Kidney epithelial cell (primary cell): ENCODE measurements at regions not wholly inside any gene's neighbourhood (a gene's known extent, or its start where the extent isn't known, plus 50 kb on each side); places are given as distances from the start of the nearest gene placed in this dataset.

Experiments used
- DNase-seq: peaks from one replicate; pipeline ENCODE4 v3.0.0-alpha.2; 2010; ENCODE audit warnings: low read depth
- H3K27me3 ChIP-seq: 2 replicates; pipeline ENCODE4 v1.6.0; 2011; ENCODE audit warnings: low read length; ENCODE audit not compliant: control insufficient read depth, insufficient read depth
- H3K36me3 ChIP-seq: 2 replicates; pipeline ENCODE4 v1.5.1; 2011; ENCODE audit warnings: low read length; ENCODE audit not compliant: control insufficient read depth, insufficient read depth
- H3K4me3 ChIP-seq: 2 replicates; pipeline ENCODE4 v1.5.1; 2011; ENCODE audit warnings: low read depth, mild to moderate bottlenecking, control low read depth, low read length
- CTCF ChIP-seq: IDR thresholded peaks from 2 replicates; pipeline ENCODE4 v1.5.1; 2011; ENCODE audit warnings: mild to moderate bottlenecking, moderate library complexity, low read length, control low read depth, inconsistent platforms; ENCODE audit not compliant: insufficient read depth, poor library complexity, severe bottlenecking

DNA sequence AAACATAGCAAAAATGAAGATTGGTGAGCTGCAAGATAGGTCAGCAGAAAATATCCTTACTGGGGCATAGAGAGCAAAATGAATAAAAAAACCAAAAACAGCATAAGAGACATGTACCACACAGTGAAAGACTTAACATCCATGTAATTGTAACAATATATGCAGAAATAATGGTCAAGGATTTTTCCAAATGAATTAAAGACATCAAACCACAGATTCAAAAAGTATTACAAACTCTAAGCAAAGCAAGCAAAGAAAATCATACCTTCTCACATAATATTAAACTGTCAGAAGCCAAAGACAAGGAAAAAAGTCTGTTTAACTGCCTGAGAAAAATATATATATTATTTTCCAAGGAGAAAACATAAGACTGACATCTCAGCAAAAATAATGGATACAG is 111.3 kb downstream of the MIS18A start:
- Histone ChIP-seq H3K27me3 (no peaks in the 10 kb centered on the region), H3K4me3 (no peak overlapping the region), H3K36me3 (no peaks in the 10 kb centered on the region)
- no peak for DNase-seq
- TF ChIP-seq CTCF, result no peak

- no peaks in the 10 kb centered on the region for H3K36me3 ChIP-seq
- no peak for DNase-seq
- no peak for TF ChIP-seq CTCF
- no peak overlapping the region for H3K4me3 ChIP-seq
- H3K27me3 ChIP-seq, result no peaks in the 10 kb centered on the region
Measured at GRCh38 chr21:32163386-32163785, 115.5 kb downstream of the MIS18A start.

- no peak for DNase-seq
- H3K36me3 ChIP-seq, result no peaks in the 10 kb centered on the region
- no peak for TF ChIP-seq CTCF
- no peaks in the 10 kb centered on the region for H3K27me3 ChIP-seq
- no peak overlapping the region for H3K4me3 ChIP-seq
Measured at GRCh38 chr21:32162727-32163320, 116.0 kb downstream of the MIS18A start.

DNA sequence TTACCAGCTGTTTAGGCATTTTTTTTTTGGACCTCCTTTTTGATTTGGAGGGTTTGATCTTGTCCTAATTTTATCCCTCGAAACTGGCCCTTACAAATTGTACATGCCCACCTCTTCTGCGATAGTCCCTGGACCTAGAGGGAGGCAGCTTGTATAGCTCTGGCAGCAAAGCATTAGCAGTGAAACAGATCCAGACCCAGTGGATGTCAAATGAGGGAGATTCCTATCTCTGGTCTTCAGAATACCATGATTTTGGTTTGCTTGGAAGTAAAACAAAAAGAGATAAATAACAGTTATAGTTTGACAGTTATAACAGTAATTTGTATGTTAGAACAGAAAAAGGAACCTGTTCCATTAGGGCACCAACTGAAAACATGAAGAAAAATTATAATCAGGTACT is 123.6 kb downstream of the MIS18A start:
- no peak for TF ChIP-seq CTCF
- no peak overlapping the region for H3K4me3 ChIP-seq
- H3K27me3 ChIP-seq, result no peaks in the 10 kb centered on the region
- DNase-seq, result no peak
- H3K36me3 ChIP-seq, result no peaks in the 10 kb centered on the region

DNA sequence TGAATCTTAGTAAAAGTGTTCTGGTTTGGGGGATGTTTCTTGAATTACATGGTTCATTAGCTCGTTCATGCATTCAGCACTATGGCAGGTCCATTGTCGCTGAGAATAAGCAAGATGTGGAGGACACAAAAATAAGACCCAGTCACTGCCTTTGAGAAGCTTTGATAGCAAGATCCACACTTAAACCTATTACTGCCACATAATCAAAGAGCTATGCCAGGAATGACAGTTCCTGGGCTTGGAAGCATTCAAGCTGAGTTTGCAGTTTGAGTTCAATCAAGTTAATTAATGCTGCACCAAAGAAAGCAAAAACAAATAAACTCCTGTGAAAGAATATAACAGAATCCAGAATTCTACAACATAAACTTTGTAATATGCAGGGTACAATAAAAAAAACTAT is 131.8 kb downstream of the MIS18A start:
- H3K4me3 ChIP-seq, result no peak overlapping the region
- no peak for TF ChIP-seq CTCF
- H3K36me3 ChIP-seq, result no peaks in the 10 kb centered on the region
- no peak for DNase-seq
- H3K27me3 ChIP-seq, result no peaks in the 10 kb centered on the region

DNA sequence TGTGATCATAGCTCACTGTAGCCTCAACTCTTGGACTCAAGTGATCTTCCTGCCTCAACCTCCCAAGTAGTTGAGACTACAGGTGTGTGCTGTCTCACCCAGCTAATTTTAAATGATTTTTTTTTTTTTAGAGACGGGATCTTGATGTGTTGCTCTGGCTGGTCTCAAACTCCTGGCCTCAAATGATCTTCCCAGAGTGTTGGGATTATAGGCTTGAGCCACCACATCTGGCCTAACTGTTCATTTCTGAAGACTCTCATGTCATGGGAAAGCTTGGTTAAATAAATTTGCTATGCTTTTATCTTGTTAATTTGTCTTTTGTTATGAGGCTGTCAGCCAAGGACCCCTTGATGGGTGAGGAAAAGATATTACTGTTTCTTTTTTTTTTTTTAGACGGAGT is 134.0 kb downstream of the MIS18A start:
- no peak overlapping the region for H3K4me3 ChIP-seq
- no peaks in the 10 kb centered on the region for H3K36me3 ChIP-seq
- DNase-seq, result no peak
- no peak for TF ChIP-seq CTCF
- no peaks in the 10 kb centered on the region for H3K27me3 ChIP-seq
